ENCODE measurements at regions not wholly inside any gene's neighbourhood (a gene's known extent, or its start where the extent isn't known, plus 50 kb on each side); places are given as distances from the start of the nearest gene placed in this dataset.

DNA sequence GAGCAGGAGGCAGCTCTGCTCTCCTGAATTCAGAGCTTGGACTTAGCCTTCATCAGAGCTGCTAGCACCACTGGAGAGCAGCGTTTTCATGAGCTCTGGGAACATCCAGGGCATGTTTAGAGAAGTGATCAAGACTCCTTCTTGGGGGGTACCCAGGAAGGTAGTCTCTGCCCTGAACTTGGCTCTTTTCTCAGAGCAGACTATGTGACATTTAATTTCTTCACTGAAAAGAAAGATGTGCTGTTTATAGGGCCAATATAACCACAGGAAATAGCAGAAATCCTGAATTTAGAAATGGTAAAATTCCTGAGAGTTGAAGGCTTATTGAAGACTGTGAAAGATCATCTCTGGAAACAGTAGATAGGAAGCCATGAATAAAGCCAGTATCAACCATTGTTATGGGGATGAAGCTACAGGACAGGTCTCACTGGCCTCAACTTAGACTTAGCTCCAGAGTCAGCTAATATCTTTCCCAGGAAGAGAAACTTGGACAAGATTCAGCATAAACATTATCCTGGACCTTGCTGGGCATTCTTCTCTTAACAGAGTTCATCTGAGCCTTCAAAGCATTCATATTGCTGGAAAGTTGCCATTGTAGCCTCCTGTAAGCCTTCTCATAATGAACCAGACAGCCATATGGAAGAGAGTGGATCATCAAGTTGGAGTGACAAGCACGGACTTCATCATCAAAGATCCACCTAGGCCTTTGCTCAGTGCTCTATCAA, 386.6 kb upstream of the THBS1 start:
- DNase-seq: no peak

DNA sequence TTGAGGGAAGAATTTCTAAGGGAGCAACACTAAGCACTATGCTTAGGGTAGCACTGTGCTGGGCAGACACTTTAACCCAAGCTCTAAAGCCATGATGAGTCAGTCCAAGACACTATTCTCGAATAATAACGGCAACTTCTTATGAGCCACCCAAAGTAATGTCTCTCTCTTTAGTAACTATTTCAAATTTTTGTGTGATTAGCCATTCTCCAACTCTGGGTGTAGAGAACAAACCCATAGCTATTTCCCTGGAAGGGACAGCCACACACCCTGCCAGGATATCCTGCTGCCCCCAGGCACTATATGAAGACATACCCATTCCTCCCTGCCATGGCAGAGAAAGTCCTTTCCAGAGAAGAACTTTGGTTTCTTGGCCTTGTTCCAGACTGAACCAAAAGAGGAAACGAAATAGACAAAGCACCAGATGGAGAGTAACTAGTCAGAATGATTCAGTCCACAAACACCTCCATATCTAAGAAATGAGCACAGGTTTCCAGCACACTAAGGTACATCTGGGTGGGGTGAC, 384.9 kb upstream of the THBS1 start:
- no peak for DNase-seq

DNA sequence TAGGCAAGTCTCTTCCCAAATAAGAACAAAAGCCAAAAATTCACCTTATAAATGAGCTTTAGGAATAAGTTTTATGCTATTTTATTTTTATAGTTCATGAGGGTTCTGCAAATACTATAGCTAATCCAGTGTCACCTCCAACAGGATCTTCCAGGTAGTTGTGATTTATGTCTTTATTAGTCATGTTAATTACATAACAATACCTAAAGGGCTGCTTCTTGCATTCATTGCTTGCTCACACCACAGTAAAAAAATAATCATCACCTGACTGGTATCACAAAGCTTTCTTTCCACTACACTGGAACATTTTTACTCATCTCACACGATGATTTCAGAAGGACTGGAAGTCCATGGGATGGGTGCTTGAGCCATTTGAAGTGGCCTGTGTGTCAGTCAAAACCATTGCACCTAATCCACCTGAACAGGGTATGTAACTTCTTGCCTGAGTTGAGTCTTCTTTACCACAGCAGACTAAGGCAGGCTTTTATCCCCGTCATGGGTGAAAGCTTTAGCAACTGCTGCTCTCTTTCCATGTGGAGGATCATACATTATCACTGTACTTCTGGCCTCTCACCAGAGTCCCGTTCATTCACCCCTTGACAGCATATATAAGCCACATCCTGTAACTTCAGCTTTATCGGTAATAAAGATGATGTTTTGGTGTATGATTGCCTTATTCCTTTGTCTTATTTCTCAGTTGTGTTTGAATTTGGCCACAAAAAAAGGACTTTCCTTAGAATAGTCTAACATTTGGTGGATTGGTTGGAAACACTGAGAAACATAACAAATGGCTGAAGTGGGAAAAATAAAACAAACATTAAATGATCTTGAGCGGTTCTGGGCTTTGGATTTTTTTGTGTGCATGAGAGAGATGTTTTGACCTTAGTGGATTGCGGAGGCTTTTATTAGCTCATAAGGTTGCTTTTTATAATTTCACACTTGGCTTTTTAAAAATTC, 382.6 kb upstream of the THBS1 start:
- DNase-seq: no peak

DNA sequence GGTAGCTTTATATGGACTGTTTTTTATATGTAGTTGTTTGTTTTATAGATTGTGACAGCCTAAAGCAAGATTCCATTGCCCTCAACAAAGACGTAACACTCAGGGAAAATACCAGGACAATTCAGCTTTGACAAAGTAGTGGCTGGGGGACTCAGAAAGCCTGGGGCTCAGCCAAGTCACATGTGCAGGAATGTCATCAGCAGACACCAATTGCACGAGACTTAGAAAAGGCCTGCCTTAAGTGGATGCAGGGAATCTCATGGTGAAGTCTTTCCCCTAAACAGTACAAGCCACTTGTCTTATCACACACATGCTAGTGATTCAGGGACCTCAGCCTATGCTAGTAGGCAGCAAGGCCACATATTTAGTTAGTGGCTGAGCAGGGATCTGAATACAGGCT, 381.8 kb upstream of the THBS1 start:
- DNase-seq: no peak

DNA sequence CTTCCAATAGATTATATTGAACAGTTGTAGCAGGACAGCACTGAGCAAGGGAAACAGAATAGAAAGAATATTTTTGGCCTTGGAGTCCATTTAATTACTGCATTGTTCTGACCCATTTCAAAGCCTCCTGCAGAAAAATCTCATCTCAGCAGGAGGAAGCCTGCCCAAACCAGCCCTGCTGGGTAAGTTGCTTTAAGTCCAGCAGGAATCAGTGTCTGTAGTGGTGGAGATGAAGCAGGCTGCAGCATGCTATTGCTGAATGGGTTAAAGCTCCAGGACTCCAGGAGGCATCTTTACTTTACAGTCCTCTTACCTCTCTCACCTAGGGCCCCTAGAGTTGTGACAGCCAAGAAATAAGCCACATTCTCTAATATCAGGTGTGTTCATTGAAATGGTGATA, 380.3 kb upstream of the THBS1 start:
- no peak for DNase-seq

DNA sequence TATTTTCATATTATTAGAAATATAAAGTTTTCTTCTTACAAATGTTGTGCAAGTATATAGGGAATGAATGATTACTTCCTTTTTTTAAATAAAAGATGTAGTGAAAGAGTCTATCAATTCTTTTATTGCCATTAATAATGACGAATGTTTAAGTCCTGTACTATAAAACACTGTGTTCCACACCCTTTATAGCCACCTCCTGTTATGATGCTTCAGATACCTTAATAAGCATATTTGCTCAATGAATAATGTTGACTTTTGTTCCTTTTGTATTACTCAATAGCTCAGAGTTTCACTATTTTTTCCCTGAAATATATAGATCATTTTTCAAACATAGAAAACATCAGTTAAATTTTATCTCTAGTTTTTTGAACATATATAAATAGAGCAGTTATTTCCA, 378.2 kb upstream of the THBS1 start:
- DNase-seq: no peak

DNA sequence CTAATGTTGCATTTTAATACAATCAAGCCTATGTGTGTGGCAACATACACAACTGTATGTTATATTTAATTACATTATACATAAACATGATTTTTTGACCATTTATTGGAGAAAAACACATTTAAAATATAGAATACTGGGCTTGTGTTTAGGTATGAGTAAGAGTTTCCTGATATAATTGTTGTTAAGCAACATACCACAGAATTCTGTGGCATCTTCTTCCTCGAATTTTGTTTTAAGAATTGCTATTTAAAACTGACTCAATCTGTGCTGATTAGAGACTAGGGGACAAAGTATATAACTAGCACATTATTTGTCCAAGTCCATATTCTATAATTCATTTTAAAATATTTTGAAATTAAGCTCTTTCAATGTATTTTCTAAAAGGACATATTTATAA, 376.8 kb upstream of the THBS1 start:
- DNase-seq: no peak

DNA sequence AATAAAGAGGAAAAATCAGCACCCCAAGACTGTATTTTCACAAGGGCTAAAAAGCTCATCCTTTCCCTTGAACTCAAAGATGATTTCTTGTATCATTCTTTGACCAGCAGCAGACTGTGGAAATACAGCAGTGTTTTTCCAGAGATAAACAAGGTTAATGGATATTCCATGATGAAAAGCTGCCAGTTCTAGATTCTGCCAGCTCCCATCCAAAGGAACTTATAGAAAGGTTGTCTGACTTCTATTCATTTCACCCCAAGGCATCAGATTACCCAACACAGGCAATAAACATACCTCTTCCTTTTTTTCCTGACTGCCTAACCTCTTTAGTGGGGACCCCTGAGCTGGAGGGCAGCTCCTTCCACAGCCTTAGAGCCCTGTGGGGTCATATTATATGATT, 375.8 kb upstream of the THBS1 start:
- no peak for DNase-seq

DNA sequence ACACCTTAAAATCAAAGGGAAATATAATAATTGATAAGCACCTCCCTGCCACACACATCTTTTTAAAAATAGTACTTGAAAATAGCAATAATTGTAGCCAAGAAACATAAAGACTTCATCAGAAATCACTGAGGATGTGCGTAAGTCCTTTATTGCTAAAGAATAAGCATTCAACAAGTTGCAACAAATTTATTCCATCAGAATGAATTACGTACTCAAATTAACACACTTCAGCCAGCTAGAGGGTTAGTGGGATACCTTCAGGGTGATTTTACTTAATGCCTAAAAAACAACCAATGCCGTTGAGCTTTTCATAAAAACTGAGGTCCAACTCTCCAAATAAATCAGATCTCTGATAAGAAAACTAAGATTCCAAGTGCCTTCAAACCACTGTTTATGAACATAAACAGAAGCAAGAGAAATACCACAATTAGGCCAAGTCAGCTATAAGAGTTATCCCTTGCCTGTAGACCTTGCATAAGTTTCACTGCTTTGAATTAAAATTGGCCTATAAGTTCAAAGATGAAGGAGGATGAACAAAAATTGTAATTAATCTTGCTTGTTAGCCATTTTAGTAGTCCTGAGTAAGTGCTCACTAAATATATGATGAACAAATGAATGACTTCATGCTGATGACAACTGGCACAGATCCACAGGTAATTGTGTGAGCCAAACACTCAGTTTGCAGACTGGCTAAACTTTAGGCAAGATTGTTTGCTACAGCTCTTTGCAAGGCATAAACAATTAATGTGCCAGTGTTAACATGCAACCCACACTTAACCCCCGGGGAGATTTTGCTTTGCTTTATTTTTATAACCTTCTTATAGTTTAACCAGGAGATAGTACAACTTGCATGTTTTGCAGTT, 375.1 kb upstream of the THBS1 start:
- DNase-seq: no peak

DNA sequence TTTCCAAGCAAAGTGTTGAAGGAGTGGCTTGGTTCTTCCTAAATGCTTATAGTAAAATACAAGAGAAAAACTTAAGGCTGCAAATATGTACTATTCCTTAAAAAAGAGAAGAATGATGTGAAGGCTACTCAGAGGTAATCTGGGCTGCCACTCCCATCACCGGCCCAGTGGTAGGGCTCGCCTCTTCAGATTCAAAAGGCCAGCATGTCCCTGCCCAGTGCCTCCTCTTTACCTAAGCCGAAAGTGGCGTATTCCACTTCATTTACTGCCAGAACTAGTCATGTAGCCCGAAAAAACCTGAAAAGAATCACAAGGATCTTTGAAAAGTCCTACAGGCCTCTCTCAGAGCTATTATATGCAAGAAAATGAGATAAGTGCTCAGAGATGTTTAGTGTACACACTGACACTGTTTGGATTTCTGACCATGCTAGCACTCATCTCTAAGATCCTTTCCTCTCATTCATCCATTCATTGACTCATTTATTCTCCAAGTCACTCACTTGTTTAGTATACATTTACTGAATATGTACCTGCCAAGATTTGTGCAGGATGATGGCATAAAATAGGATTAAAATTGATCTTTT, 373.3 kb upstream of the THBS1 start:
- DNase-seq: no peak

DNA sequence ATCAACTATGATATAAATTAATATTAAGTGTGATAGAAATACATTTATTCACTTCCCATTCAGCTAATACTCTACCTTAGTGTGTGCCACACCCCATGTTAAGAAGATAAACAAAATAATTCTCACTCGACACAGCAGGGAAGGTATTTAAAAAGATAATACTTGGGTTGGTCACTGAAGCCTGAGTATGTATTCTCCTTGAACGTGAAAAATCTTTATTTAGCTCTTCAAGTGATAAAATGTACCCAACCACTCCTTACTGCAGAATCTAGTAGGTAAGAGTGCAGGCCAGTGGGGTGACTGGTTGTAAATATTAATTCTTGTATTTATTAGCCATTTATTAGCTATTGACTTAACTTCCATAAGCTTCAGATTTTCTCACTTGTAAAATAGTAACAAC, 372.7 kb upstream of the THBS1 start:
- DNase-seq: no peak

DNA sequence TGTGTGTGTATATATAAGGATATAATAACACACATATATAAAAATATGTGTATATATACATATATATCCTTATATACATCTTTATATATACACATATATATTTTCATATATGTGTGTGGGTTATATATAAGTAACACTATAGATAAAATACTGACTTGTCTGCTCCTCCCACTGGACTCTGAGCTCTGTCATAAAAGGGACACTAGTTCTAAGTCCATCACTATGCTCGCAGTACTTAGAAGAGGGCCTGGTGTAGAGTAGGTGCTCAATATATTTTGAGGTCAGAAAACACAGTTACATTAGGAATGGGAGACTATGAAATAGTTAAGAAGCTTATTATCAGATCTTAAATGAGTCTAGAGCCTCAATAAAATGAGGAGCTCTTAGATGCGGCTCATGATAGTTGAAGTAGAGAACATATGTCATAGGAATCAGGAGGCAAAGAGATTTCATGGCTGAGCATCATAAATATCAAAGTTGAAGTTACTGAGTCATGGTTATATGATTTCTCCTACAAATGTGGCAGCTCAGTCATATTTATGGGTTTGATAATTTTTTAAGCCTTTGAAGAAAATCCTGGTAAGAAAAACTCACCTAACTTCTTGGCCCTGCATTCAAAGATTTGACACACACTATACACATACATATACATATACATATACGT, 371.2 kb upstream of the THBS1 start:
- no peak for DNase-seq

DNA sequence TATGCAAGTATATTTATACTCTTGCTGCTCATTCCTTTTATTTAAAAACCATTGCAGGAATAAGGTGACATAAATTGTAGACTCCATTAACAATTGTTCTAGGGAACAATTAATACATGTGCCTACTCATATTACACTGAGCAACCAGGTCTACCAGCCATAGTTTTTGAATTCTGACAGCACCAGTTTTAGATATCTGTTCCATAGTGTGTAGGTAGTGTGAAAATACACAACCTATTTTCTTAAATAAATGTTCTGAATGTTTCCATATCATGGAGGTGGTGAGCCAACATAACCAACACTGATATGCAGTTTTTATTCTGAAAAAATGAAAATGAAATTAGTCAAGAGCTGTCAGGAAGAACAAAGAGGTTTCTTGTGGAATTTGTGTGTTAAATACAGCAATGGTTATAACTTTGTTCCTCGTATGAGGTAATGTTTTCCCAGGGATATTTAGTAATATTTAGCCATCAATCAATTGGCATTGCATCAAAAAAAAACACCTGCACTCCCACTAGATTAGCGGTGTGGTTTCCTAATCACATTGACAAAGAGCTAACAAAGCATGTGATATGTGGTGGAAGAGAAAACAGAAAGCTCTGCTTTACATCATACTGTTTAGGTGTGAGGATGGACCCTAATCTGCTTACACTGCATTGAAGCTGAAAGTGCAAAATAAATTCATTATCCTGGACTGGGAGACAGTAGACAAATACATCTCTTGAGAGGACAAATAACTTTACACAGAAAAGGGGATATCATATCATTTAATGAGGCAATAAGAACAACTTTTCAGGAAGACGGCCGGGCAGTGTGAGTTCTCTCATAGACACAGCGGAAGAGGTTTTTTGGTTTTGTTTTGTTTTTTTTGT, 369.5 kb upstream of the THBS1 start:
- DNase-seq: no peak

DNA sequence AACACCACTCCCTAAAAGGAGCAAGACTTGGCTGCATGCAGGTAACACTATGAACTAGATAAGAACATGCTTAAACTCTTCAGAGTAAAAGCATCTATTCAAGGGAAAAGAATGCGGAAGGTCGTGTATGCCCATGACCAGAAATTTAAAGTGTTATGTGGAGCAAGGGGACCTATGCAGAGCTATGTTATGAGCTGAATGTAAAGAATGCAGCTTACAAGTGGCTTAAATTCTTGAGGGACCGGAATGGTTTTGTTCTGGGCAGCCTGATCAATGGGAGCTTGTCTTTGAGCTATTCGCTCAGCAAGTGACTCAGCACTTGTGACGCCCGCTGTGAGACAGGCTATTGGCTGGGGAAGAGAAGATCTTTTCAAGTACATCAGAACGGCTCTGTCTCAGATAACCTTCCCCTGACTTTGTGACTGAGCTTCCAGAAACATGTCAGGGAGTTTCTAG, 367.5 kb upstream of the THBS1 start:
- DNase-seq: no peak

DNA sequence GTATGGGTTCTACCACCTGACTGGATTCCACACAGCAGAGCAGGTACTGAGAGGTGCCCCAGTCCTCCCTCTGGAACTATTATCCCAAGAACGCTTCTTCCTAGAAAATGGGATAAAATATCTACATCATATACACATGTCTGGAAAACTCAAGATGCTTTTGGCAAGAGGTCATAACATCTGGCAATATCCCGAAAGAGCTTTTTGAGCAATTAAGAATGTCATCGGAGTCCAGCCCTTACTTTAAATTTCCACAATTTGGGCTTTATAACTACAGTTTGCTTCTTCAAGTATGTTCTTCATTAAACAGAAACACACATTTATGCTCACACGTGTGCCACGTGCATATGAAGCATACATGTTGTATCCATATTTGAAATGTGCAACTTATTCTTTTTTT, 365.9 kb upstream of the THBS1 start:
- DNase-seq: no peak

DNA sequence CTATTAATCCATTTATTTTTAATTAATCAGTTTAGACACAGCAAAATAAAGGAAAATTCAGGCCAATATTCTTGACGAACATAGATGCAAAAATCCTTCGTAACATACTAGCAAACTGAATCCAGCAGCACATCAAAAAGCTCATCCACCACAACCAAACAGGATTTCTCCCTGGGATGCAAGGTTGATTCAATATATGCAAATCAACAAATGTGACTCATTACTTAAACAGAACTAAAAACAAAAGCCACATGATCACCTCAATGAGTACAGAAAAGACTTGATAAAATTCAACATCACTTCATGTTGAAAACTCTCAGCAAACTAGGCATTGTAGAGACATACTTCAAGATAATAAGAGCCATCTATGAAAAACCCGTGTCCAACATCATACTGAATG, 364.1 kb upstream of the THBS1 start:
- no peak for DNase-seq

DNA sequence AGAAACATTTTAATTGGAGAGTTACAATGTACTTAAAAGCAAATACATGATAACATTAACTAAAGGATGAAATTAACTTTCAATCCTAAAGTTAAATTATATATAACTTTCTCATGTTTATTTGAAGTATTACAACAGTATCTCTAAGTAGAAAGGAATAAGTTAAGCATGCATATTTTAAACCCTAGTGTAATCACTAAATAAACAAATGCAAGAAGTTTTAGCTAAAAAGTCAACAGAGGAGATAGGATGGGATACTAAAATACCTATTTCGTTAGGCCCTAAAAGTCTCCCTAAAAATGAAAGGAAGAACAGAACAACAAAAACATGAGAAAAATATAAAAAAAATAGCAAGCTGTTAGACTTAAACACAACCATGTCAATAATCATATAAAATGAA, 361.3 kb upstream of the THBS1 start:
- no peak for DNase-seq

DNA sequence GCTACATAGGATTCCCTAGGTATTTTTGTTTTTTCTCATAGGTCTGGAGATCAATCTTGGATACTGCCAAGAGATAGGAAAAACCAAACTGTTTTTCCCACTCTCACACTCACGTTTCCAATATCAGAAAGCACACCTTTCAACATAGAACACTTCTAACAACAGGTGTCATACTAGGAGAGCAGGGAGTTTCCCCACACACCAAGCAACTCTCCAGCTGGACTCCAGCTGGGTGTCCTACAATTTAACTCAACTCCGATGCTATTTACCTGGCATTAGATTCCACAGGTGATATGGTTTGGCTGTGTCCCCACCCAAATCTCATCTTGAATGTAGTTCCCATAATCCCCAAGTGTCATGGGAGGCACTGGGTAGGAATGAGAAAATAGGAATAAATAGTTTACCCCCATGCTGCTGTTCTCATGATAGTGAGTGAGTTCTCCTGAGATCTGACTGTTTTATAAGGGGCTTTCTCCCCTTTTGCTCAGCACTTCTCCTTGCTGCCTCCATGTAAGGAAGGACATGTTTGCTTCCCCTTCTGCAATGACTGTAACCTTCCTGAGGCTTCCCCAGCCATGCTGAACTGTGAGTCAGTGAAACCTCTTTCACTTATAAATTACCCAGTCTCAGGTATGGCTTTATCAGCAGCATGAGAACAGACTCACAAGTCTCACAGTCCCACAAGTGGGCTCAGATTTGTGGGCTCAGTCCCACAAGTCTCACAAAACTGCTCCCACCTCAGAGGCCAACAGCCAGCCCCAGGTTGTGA, 354.5 kb upstream of the THBS1 start:
- no peak for DNase-seq

DNA sequence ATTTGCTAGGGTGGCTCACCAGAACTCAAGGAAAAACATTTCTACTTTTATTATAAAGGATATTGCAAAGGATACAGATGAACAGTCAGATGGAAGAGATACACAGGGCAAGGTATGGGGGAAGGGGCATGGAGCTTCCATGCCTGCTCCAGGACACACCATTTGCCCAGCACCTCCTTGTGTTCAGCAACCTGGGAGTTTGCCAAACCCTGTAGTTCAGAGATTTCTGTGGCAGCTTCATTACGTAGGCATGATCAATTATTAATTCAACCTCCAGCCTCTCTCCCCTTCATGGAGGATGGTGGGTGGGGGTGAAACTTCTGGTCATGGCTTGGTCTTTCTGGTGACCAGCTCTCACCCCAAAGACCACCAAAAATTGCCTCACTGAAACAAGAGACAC, 353.9 kb upstream of the THBS1 start:
- DNase-seq: no peak

DNA sequence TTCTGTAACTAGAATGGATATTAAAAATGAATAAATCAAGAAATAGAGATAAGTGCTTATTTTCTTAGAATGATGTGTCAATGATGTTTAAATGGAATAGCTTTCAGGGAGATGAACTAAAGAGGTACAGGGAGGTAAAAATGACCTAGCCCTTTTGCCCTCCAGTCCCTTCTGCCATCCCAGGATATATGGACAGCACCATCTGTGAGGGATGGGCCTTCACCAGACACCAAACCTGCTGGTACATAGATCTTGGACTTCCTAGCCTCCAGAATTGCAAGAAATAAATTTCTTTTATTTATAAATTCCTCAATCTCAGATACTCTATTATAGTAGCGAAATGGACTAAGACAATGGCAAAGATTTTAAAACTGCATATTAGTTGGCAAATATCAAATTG, 352.0 kb upstream of the THBS1 start:
- DNase-seq: no peak
